Gastroesophageal sphincter (tissue), 4 donors: ENCODE measurements at regions not wholly inside any gene's neighbourhood (a gene's known extent, or its start where the extent isn't known, plus 50 kb on each side); places are given as distances from the start of the nearest gene placed in this dataset.

Experiments used
- ATAC-seq: fragments of 150-250 bp; one replicate; pipeline ENCODE4 v1.9.1; 2016; ENCODE audit warnings: mild to moderate bottlenecking, moderate library complexity
- H3K27ac ChIP-seq, 4 donors: fragments of 200-600 bp; sonication (generic) in 3 of 4; 1 replicate in 3 of 4; 2 replicates in 1 of 4; pipeline ENCODE4 v1.5.1; 2016 to 2019
- H3K27me3 ChIP-seq: fragments of 200-600 bp; sonication (generic); one replicate; pipeline ENCODE4 v1.5.1; 2019
- H3K36me3 ChIP-seq, 2 donors: fragments of 200-600 bp; sonication (generic); one replicate each; pipeline ENCODE4 v1.5.1; 2019; ENCODE audit warnings: control low read depth in 1 of 2
- H3K4me1 ChIP-seq, 3 donors: fragments of 200-600 bp; sonication (generic); 1 replicate in 2 of 3; 2 replicates in 1 of 3; pipeline ENCODE4 v1.5.1; 2016 to 2019; ENCODE audit warnings: control low read depth in 2 of 3
- H3K4me3 ChIP-seq, 2 donors: fragments of 200-600 bp; sonication (generic); one replicate each; pipeline ENCODE4 v1.5.1; 2019; ENCODE audit warnings: mild to moderate bottlenecking in 1 of 2, moderate library complexity in 1 of 2
- H3K9me3 ChIP-seq, 3 donors: fragments of 200-600 bp; sonication (generic); one replicate each; pipeline ENCODE4 v1.5.1; 2017 to 2019; ENCODE audit warnings: control low read depth in 2 of 3
- CTCF ChIP-seq, 4 experiments: fragments of 200-600 bp in 2 of 4; fragments of 450-650 bp in 2 of 4; sonication (generic) in 1 of 4; IDR thresholded peaks; one replicate each; pipeline ENCODE4 v1.5.1; 2017 to 2019; ENCODE audit warnings: antibody characterized with exemption in 4 of 4, mild to moderate bottlenecking in 2 of 4, moderate library complexity in 2 of 4
- EP300 ChIP-seq: sonication (generic); formaldehyde crosslinking; IDR thresholded peaks from one replicate; pipeline ENCODE4 v1.6.1; 2017; ENCODE audit warnings: antibody characterized with exemption, mild to moderate bottlenecking
- POLR2A ChIP-seq, 2 donors: fragments of 450-650 bp; IDR thresholded peaks; one replicate each; pipeline ENCODE4 v1.6.1; 2017; ENCODE audit warnings: antibody characterized with exemption in 2 of 2, mild to moderate bottlenecking in 2 of 2, moderate library complexity in 1 of 2
- POLR2AphosphoS5 ChIP-seq: sonication (generic); formaldehyde crosslinking; IDR thresholded peaks from one replicate; pipeline ENCODE4 v1.6.1; 2017; ENCODE audit warnings: antibody characterized with exemption
- WGBS, 2 donors: methylation state at CpG; one replicate each; pipeline ENCODE4 v1.1.5; 2018; ENCODE audit warnings: low coverage in 1 of 2; 5-methylcytosine and 5-hydroxymethylcytosine counted together

GRCh38 chr11:13119361-13119760 lies 110.2 kb downstream of the RASSF10 start:
- peaks cover 0 to 6% (median 0%) of the 10 kb centered on the region in 3 donors for H3K9me3 ChIP-seq
- H3K4me3 ChIP-seq = no peak overlapping the region
- no peaks in the 10 kb centered on the region for H3K4me1 ChIP-seq
- ATAC-seq = no peak
- no peak for TF ChIP-seq CTCF (IDR thresholded peaks at IDR 0.05)
- no peak for TF ChIP-seq EP300
- TF ChIP-seq POLR2A (IDR thresholded peaks at IDR 0.05) = no peak
- TF ChIP-seq POLR2AphosphoS5 = no peak
- peaks cover 5% of the 10 kb centered on the region for H3K27me3 ChIP-seq
- H3K27ac ChIP-seq = no peak overlapping the region
- 67% methylated on average over 1 of the region's 2 CpGs; no CpG with 5 or more reads in 1 of the 2 donors for WGBS, 2 donors
- H3K36me3 ChIP-seq = no peaks in the 10 kb centered on the region

GRCh38 chr11:13119941-13120520 lies 110.9 kb downstream of the RASSF10 start:
- H3K4me1 ChIP-seq = no peaks in the 10 kb centered on the region
- no peaks in the 10 kb centered on the region for H3K36me3 ChIP-seq
- H3K27me3 ChIP-seq = peaks cover 5% of the 10 kb centered on the region
- H3K27ac ChIP-seq = no peak overlapping the region
- peaks cover 0 to 6% (median 0%) of the 10 kb centered on the region in 3 donors for H3K9me3 ChIP-seq
- ATAC-seq = no peak
- no peak for TF ChIP-seq POLR2A (IDR thresholded peaks at IDR 0.05)
- TF ChIP-seq POLR2AphosphoS5 = no peak
- TF ChIP-seq CTCF (IDR thresholded peaks at IDR 0.05) = no peak
- no peak for TF ChIP-seq EP300
- no peak overlapping the region for H3K4me3 ChIP-seq
- 67 to 80% methylated on average over 1 of the region's 1 CpG for WGBS, 2 donors

- H3K4me1 ChIP-seq = no peaks in the 10 kb centered on the region
- 46 to 79% methylated on average over 2 to 3 of the region's 3 CpGs for WGBS, 2 donors
- no peak overlapping the region for H3K27ac ChIP-seq
- H3K9me3 ChIP-seq = peaks cover 0 to 6% (median 0%) of the 10 kb centered on the region in 3 donors
- H3K27me3 ChIP-seq = peaks cover 8% of the 10 kb centered on the region
- H3K36me3 ChIP-seq = no peaks in the 10 kb centered on the region
- H3K4me3 ChIP-seq = no peak overlapping the region
- TF ChIP-seq CTCF (IDR thresholded peaks at IDR 0.05) (no peak), EP300 (no peak), POLR2AphosphoS5 (no peak), POLR2A (IDR thresholded peaks at IDR 0.05) (no peak)
- no peak for ATAC-seq
Measured at GRCh38 chr11:13120691-13121090, 111.6 kb downstream of the RASSF10 start.

GRCh38 chr11:13126430-13126829 lies 117.3 kb downstream of the RASSF10 start:
- H3K27me3 ChIP-seq = peaks cover 18% of the 10 kb centered on the region
- ATAC-seq = no peak
- no peak overlapping the region for H3K27ac ChIP-seq
- no peaks in the 10 kb centered on the region for H3K4me1 ChIP-seq
- no peak overlapping the region for H3K4me3 ChIP-seq
- no peaks in the 10 kb centered on the region for H3K36me3 ChIP-seq
- H3K9me3 ChIP-seq = peaks cover 0 to 12% (median 0%) of the 10 kb centered on the region in 3 donors
- 60 to 62% methylated on average over 5 to 7 of the region's 7 CpGs for WGBS, 2 donors
- no peak for TF ChIP-seq CTCF (IDR thresholded peaks at IDR 0.05)
- TF ChIP-seq POLR2AphosphoS5 = no peak
- no peak for TF ChIP-seq POLR2A (IDR thresholded peaks at IDR 0.05)
- no peak for TF ChIP-seq EP300

DNA sequence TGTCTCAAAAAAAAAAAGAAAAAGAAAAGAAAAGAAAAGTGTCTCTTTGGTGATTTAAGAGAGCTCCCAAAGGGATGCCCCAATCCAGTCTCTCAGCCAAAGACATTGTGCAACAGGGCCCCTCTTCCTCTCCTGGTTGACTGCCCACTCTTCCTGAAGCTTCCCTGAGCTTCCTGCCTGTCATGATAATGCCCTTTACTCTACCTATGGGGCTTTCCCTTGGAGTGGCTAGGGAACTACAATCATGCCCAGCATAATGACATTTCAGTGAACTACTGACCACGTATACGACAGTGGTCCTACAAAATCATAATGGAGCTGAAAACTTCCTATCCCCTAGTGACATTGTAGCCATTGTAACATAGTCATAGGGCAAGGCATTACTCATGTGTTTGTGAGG lies 118.0 kb downstream of the RASSF10 start:
- no peak overlapping the region for H3K4me3 ChIP-seq
- peaks cover 18% of the 10 kb centered on the region for H3K27me3 ChIP-seq
- H3K36me3 ChIP-seq = no peaks in the 10 kb centered on the region
- peaks cover 0 to 19% (median 0%) of the 10 kb centered on the region in 3 donors for H3K9me3 ChIP-seq
- 89% methylated on average over 2 of the region's 2 CpGs; no CpG with 5 or more reads in 1 of the 2 donors for WGBS, 2 donors
- no peak overlapping the region for H3K27ac ChIP-seq
- ATAC-seq = no peak
- no peaks in the 10 kb centered on the region for H3K4me1 ChIP-seq
- TF ChIP-seq POLR2A (IDR thresholded peaks at IDR 0.05) = no peak
- no peak for TF ChIP-seq EP300
- no peak for TF ChIP-seq CTCF (IDR thresholded peaks at IDR 0.05)
- TF ChIP-seq POLR2AphosphoS5 = no peak
